Neuronal stem cell (in vitro differentiated cells): ENCODE measurements at regions not wholly inside any gene's neighbourhood (a gene's known extent, or its start where the extent isn't known, plus 50 kb on each side); places are given as distances from the start of the nearest gene placed in this dataset.

Experiments used
- DNase-seq: peaks from one replicate; pipeline ENCODE4 v3.0.0-alpha.2; 2013; ENCODE audit warnings: low spot score
- H2AFZ ChIP-seq: one replicate; pipeline ENCODE4 v1.6.1; 2013; ENCODE audit warnings: mild to moderate bottlenecking, low read length, inconsistent platforms
- H2AK5ac ChIP-seq: 2 replicates; pipeline ENCODE4 v1.6.1; 2013; ENCODE audit warnings: low read depth, mild to moderate bottlenecking, inconsistent platforms, low read length, moderate library complexity, mixed read lengths
- H2BK120ac ChIP-seq: 2 replicates; pipeline ENCODE4 v1.6.1; 2013; ENCODE audit warnings: low read depth, mild to moderate bottlenecking, inconsistent platforms, low read length, moderate library complexity, mixed read lengths
- H2BK12ac ChIP-seq: one replicate; pipeline ENCODE4 v1.6.1; 2013; ENCODE audit warnings: low read length, inconsistent platforms
- H2BK15ac ChIP-seq: 2 replicates; pipeline ENCODE4 v1.6.1; 2013; ENCODE audit warnings: mild to moderate bottlenecking, low read length, inconsistent platforms, mixed read lengths
- H2BK5ac ChIP-seq: one replicate; pipeline ENCODE4 v1.6.1; 2013; ENCODE audit warnings: inconsistent platforms, mild to moderate bottlenecking, low read length, moderate library complexity
- H3K14ac ChIP-seq: one replicate; pipeline ENCODE4 v1.6.1; 2013; ENCODE audit warnings: low read length, inconsistent platforms
- H3K18ac ChIP-seq: 2 replicates; pipeline ENCODE4 v1.6.1; 2013; ENCODE audit warnings: low read length, inconsistent platforms
- H3K23ac ChIP-seq: 2 replicates; pipeline ENCODE4 v1.6.1; 2013; ENCODE audit warnings: low read depth, mild to moderate bottlenecking, mixed read lengths, low read length, inconsistent platforms; ENCODE audit not compliant: poor library complexity
- H3K27ac ChIP-seq: replicated peaks from 3 replicates; pipeline ENCODE4 v1.5.1; 2013; ENCODE audit warnings: low read length, inconsistent platforms
- H3K27me3 ChIP-seq, 3 experiments: 2 replicates each; pipeline ENCODE4 v1.6.1; 2013; ENCODE audit warnings: low read length in 3 of 3, mild to moderate bottlenecking in 2 of 3, inconsistent platforms in 1 of 3, low read depth in 1 of 3, mixed read lengths in 1 of 3, moderate library complexity in 1 of 3; ENCODE audit not compliant: control insufficient read depth in 3 of 3, insufficient read depth in 3 of 3
- H3K36me3 ChIP-seq, 2 donors: replicated peaks in 1 of 2; 2 replicates each; pipeline ENCODE4 v1.6.1; 2013; ENCODE audit warnings: low read length in 2 of 2; ENCODE audit not compliant: control insufficient read depth in 2 of 2, insufficient read depth in 2 of 2
- H3K4ac ChIP-seq: 2 replicates; pipeline ENCODE4 v1.6.1; 2013; ENCODE audit warnings: inconsistent platforms, mild to moderate bottlenecking, low read length, moderate library complexity
- H3K4me1 ChIP-seq, 2 donors: 1 replicate in 1 of 2; 2 replicates in 1 of 2; pipeline ENCODE4 v1.6.1; 2013; ENCODE audit warnings: low read length in 2 of 2, low read depth in 1 of 2; ENCODE audit not compliant: control insufficient read depth in 2 of 2, insufficient read depth in 1 of 2
- H3K4me2 ChIP-seq: one replicate; pipeline ENCODE4 v1.6.1; 2013; ENCODE audit warnings: mild to moderate bottlenecking, low read length, inconsistent platforms; ENCODE audit not compliant: insufficient read depth, poor library complexity, severe bottlenecking
- H3K4me3 ChIP-seq, 2 donors: 2 replicates each; pipeline ENCODE4 v1.5.1; 2013; ENCODE audit warnings: low read length in 2 of 2, mild to moderate bottlenecking in 2 of 2, inconsistent platforms in 1 of 2, moderate library complexity in 1 of 2
- H3K79me1 ChIP-seq: one replicate; pipeline ENCODE4 v1.6.1; 2013; ENCODE audit warnings: low read depth, mild to moderate bottlenecking, inconsistent platforms, low read length, moderate library complexity
- H3K9ac ChIP-seq: one replicate; pipeline ENCODE4 v1.6.1; 2013; ENCODE audit warnings: mild to moderate bottlenecking, low read depth, low read length, inconsistent platforms; ENCODE audit not compliant: poor library complexity
- H3K9me3 ChIP-seq, 2 donors: replicated peaks in 1 of 2; 2 replicates each; pipeline versions ENCODE3 to v1.6.1; 2013; ENCODE audit warnings: low read length in 2 of 2, mild to moderate bottlenecking in 2 of 2, inconsistent platforms in 1 of 2, low read depth in 1 of 2, mixed read lengths in 1 of 2, moderate library complexity in 1 of 2; ENCODE audit not compliant: control insufficient read depth in 2 of 2, insufficient read depth in 1 of 2
- H4K8ac ChIP-seq: one replicate; pipeline ENCODE4 v1.6.1; 2013; ENCODE audit warnings: low read depth, mild to moderate bottlenecking, inconsistent platforms, low read length, moderate library complexity
- H4K91ac ChIP-seq: one replicate; pipeline ENCODE4 v1.6.1; 2013; ENCODE audit warnings: low read length, low read depth, mild to moderate bottlenecking, inconsistent platforms; ENCODE audit not compliant: poor library complexity
- WGBS, 2 donors: extraction: QIAGEN DNeasy Blood & Tissue Kit; methylation state at CpG; one replicate each; pipeline ENCODE4 v1.1.7; 2013; ENCODE audit warnings: missing lambda C conversion rate in 2 of 2, mixed read lengths in 1 of 2; ENCODE audit not compliant: insufficient read length in 2 of 2, insufficient replicate concordance in 1 of 2; ENCODE audit errors: extremely low coverage in 2 of 2; 5-methylcytosine and 5-hydroxymethylcytosine counted together

DNA sequence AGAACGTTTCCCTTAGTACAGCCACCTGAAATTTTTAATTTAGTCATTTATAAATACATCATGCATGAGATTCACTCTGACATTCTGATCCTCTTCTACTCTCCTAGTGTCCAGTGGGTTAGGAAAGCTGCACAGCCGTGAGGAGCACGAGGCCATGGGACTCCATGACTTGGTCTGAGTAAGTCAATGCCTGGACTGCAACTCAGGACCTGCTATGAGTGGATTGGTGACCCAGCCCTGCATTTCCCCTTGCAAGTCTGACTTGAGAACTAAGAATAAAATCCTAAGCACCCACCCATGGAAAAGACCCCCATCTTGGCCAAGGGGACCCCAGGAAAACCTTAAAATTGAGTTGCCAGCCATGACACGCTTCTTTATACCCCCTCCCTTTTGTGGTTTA lies 237.6 kb upstream of the HDAC4 start:
- no peak overlapping the region for H3K14ac ChIP-seq
- no peak overlapping the region for H3K4me3 ChIP-seq
- no peak overlapping the region for H2BK120ac ChIP-seq
- no peak overlapping the region for H3K9ac ChIP-seq
- DNase-seq = no peak
- H3K36me3 ChIP-seq = peaks cover 0 to 2% of the 10 kb centered on the region in 2 donors
- H3K23ac ChIP-seq = no peak overlapping the region
- H4K8ac ChIP-seq = no peak overlapping the region
- no peak overlapping the region for H3K27ac ChIP-seq
- H2BK5ac ChIP-seq = no peak overlapping the region
- H4K91ac ChIP-seq = no peak overlapping the region
- whole genome bisulfite sequencing, 2 donors = no CpG with 5 or more reads among the region's 4 CpGs
- no peak overlapping the region for H2AFZ ChIP-seq
- H3K79me1 ChIP-seq = no peaks in the 10 kb centered on the region
- no peak overlapping the region for H3K4me2 ChIP-seq
- peaks cover 3 to 14% of the 10 kb centered on the region in 2 donors for H3K9me3 ChIP-seq
- no peaks in the 10 kb centered on the region for H3K4me1 ChIP-seq
- no peak overlapping the region for H3K18ac ChIP-seq
- H2BK12ac ChIP-seq = no peak overlapping the region
- H2AK5ac ChIP-seq = no peak overlapping the region
- H3K4ac ChIP-seq = no peak overlapping the region
- H3K27me3 ChIP-seq = peaks cover 0 to 5% (median 0%) of the 10 kb centered on the region in 3 experiments
- no peak overlapping the region for H2BK15ac ChIP-seq

DNA sequence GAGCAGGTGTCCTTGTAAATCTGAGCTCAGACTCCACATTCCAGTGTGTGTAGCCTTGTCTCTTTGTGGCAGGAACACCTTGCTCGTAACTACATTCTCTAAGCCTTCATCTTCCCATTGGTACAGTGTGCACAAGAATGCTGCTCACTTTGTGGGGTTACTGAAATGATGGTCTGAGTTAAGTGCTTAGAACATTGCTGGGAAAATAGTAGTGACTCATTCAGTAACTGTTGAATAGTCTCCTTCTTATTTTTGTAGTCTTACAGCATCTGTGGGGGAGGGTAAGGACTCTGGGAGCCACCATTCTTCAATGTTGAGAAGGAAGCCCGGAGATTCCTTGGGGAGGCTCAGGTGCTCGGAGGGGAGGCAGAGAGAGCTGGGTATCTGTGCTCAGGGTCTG lies 236.0 kb upstream of the HDAC4 start:
- H3K4me2 ChIP-seq = no peak overlapping the region
- no peak overlapping the region for H4K91ac ChIP-seq
- no peak for DNase-seq
- no peak overlapping the region for H2BK5ac ChIP-seq
- H4K8ac ChIP-seq = no peak overlapping the region
- H2AK5ac ChIP-seq = no peak overlapping the region
- H3K18ac ChIP-seq = no peak overlapping the region
- no peaks in the 10 kb centered on the region for H3K27me3 ChIP-seq
- no peak overlapping the region for H3K14ac ChIP-seq
- H3K4me1 ChIP-seq = peaks cover 0 to 2% of the 10 kb centered on the region in 2 donors
- H3K9ac ChIP-seq = no peak overlapping the region
- H2BK15ac ChIP-seq = no peak overlapping the region
- H3K9me3 ChIP-seq = peaks cover 0 to 8% of the 10 kb centered on the region in 2 donors
- no peak overlapping the region for H3K4ac ChIP-seq
- WGBS, 2 donors = no CpG with 5 or more reads among the region's 3 CpGs
- no peaks in the 10 kb centered on the region for H3K79me1 ChIP-seq
- H3K27ac ChIP-seq = no peak overlapping the region
- H2BK120ac ChIP-seq = no peak overlapping the region
- no peak overlapping the region for H3K23ac ChIP-seq
- H3K4me3 ChIP-seq = no peak overlapping the region
- H3K36me3 ChIP-seq = no peaks in the 10 kb centered on the region
- H2BK12ac ChIP-seq = no peak overlapping the region
- no peak overlapping the region for H2AFZ ChIP-seq

DNA sequence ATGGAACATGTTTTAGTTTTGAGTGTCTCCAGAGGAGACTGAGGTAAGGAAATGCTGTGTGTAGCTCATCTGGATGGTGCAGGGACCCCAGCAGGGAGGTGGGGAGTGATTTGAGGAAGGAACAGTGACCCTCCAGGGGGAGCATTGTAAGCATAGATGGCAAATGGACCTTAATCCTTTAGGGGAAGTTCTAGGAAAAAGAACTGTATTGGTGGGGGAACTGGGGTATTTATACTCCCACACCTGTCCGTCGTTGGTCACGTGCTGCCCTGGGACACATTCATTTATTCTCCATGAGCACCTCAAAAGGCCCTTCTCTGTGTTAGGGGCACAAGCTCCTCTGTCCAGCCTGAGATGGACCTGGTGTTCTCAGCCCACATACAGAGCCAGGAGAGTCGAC lies 233.9 kb upstream of the HDAC4 start:
- Histone ChIP-seq H3K9ac (no peak overlapping the region), H3K14ac (no peak overlapping the region)
- no CpG with 5 or more reads among the region's 4 CpGs for WGBS, 2 donors

DNA sequence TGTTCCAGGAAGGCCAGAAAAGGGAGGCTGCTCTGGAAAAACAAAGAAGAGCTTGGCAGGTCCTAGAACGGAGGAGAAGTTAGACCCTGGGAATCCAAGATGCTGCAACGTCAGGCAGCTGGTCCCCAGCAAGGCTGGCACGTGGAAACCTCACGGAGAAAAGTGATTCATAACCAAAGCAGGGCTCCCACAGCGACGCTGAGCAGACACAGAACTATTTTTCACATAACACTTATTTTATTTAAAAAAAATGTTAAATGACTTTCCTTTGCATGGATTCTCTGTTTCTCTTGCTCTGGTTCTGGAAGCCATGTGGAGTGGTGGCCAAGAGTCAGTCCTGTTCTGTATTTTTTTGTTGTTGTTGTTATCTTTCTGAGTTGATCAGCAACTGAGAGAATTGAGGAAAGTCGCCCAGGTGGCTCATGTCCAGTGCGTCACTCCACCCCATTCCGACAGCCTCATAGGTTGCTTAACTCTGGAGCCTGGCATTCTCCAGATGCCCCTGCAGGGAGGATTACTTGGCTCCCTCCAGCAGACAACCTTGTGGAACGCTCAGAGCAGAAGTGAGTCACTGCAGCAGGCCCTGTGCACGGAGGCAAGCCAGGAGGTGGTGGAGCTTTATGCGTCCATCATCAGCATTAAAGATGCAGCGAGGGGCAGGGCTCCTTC lies 229.9 kb upstream of the HDAC4 start:
- Histone ChIP-seq H2BK15ac (no peak overlapping the region), H3K18ac (no peak overlapping the region), H3K27ac (no peak overlapping the region), H4K91ac (no peak overlapping the region), H3K9me3 (peaks cover 0 to 1% of the 10 kb centered on the region in 2 donors), H3K79me1 (no peaks in the 10 kb centered on the region), H4K8ac (no peak overlapping the region), H3K4me3 (peak overlapping the region in 1 of 2 donors; percentile 48), H3K4me2 (no peak overlapping the region), H3K14ac (no peak overlapping the region), H3K36me3 (no peaks in the 10 kb centered on the region), H2BK5ac (no peak overlapping the region), H3K4me1 (peaks cover 0 to 2% of the 10 kb centered on the region in 2 donors), H2AK5ac (no peak overlapping the region), H2BK12ac (no peak overlapping the region), H2AFZ (no peak overlapping the region), H3K23ac (no peak overlapping the region), H2BK120ac (no peak overlapping the region), H3K27me3 (no peaks in the 10 kb centered on the region), H3K4ac (no peak overlapping the region), H3K9ac (no peak overlapping the region)
- DNase-seq = no peak
- WGBS, 2 donors = no CpG with 5 or more reads among the region's 13 CpGs

More for the DNA sequence above, 233.9 kb upstream of the HDAC4 start:
- no peak for DNase-seq
- no peak overlapping the region for H3K18ac ChIP-seq
- H2BK120ac ChIP-seq = no peak overlapping the region
- H3K9me3 ChIP-seq = peaks cover 0 to 6% of the 10 kb centered on the region in 2 donors
- no peaks in the 10 kb centered on the region for H3K36me3 ChIP-seq
- H4K91ac ChIP-seq = no peak overlapping the region
- no peak overlapping the region for H2BK5ac ChIP-seq
- no peak overlapping the region for H3K4me2 ChIP-seq
- H4K8ac ChIP-seq = no peak overlapping the region
- H3K23ac ChIP-seq = no peak overlapping the region
- no peak overlapping the region for H3K4me3 ChIP-seq
- no peaks in the 10 kb centered on the region for H3K79me1 ChIP-seq
- no peak overlapping the region for H2BK12ac ChIP-seq
- no peak overlapping the region for H2AFZ ChIP-seq
- H3K27me3 ChIP-seq = no peaks in the 10 kb centered on the region
- H2AK5ac ChIP-seq = no peak overlapping the region
- H2BK15ac ChIP-seq = no peak overlapping the region
- H3K27ac ChIP-seq = no peak overlapping the region
- H3K4ac ChIP-seq = no peak overlapping the region
- H3K4me1 ChIP-seq = peaks cover 0 to 2% of the 10 kb centered on the region in 2 donors
